Heart left ventricle (tissue), 13 donors: ENCODE measurements at regions not wholly inside any gene's neighbourhood (a gene's known extent, or its start where the extent isn't known, plus 50 kb on each side); places are given as distances from the start of the nearest gene placed in this dataset.

Source experiments
- CTCF ChIP-seq, 12 donors: fragments of 200-600 bp; sonication (generic) in 4 of 12; IDR thresholded peaks; one replicate each; pipeline versions ENCODE4 v1.5.0 to v1.8.0; 2018 to 2022; ENCODE audit warnings: antibody characterized with exemption in 12 of 12, mild to moderate bottlenecking in 5 of 12
- POLR2A ChIP-seq, 2 donors: fragments of 450-650 bp; IDR thresholded peaks; one replicate each; pipeline ENCODE4 v1.6.1; 2017; ENCODE audit warnings: antibody characterized with exemption in 2 of 2, mild to moderate bottlenecking in 2 of 2, moderate library complexity in 2 of 2
- donor health status: ischemic (EF 13 %, LVEDD 7.1; RV severe dilation, severe dysfunction).
- donor health status: DM: no; HTN: yes; CAD: no.
- donor health status: DM: no; HTN: no; CAD: no.
- donor health status: ischemic (EF 25% LVEDD 6.9; RV normal size, moderate dysfunction).
- donor health status: ischemic (EF 25% LVEDD 5.7; RV mildly dilated, moderate dysfunction).
- donor health status: ischemic (EF 35%, LVEDD 5.7; RV mildly dilated, moderate dysfunction).
- donor health status: nonischemic (EF 11% LVEDD 7.7; RV severe dilation, severe dysfunction).
- donor health status: DM: yes; HTN: yes; CAD: no.
- donor health status: PGD.
- donor health status: ischemic (EF 29% LVEDD 5.4; RV normal size, mild dysfunction).
- donor health status: nonischemic (EF 23%, LVEDD 6.1; RV moderate dilation, normal function).

DNA sequence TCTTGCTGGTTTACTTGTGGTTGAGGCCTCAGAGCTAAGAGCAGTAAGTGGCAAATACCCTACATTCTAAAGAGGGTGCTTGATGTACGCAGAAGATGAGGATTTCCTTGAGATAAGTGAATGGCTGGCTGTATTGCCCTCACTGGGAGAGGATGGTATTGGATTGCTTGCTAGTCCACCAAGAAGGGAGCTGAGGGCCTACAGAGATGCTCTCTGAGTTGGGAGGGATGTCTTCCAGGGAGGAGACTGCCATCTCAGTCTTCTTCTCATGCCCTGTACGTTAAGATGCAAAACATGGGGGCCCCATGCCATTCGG, 669.1 kb downstream of the UTRN start:
- TF ChIP-seq CTCF (IDR thresholded peaks at IDR 0.05), result no peak
- no peak for TF ChIP-seq POLR2A (IDR thresholded peaks at IDR 0.05)
